Activated naive CD4-positive, alpha-beta T cell treated with anti-CD3 and anti-CD28 coated beads, Interleukin-2, amount 10 ng/mL, durations not matched to agents 7 days and 5 days (primary cell): ENCODE measurements at regions not wholly inside any gene's neighbourhood (a gene's known extent, or its start where the extent isn't known, plus 50 kb on each side); places are given as distances from the start of the nearest gene placed in this dataset.

Source experiments
- CTCF ChIA-PET: fragments of 350-600 bp; sonication (Branson Sonifier 250); formaldehyde crosslinking; loops from one replicate; lab custom pipeline; 2021; ENCODE audit warnings: antibody characterized with exemption; lab: Charles Lee
- DNase-seq: peaks from one replicate; pipeline ENCODE4 v3.0.0-alpha.2; 2020
- H3K27ac Mint-ChIP-seq: one replicate; pipeline ENCODE4 v1.8.0; 2021; ENCODE audit warnings: mild to moderate bottlenecking, moderate library complexity, mixed read lengths
- H3K27me3 Mint-ChIP-seq: one replicate; pipeline ENCODE4 v1.8.0; 2021; ENCODE audit warnings: mild to moderate bottlenecking, mixed read lengths
- H3K36me3 Mint-ChIP-seq: one replicate; pipeline ENCODE4 v1.8.0; 2021; ENCODE audit warnings: mixed read lengths
- H3K4me1 Mint-ChIP-seq: one replicate; pipeline ENCODE4 v1.8.0; 2021; ENCODE audit warnings: mixed read lengths
- H3K4me3 Mint-ChIP-seq: one replicate; pipeline ENCODE4 v1.8.0; 2021; ENCODE audit warnings: mild to moderate bottlenecking, moderate library complexity, mixed read lengths
- H3K9me3 Mint-ChIP-seq: one replicate; pipeline ENCODE4 v1.8.0; 2021; ENCODE audit warnings: mixed read lengths

DNA sequence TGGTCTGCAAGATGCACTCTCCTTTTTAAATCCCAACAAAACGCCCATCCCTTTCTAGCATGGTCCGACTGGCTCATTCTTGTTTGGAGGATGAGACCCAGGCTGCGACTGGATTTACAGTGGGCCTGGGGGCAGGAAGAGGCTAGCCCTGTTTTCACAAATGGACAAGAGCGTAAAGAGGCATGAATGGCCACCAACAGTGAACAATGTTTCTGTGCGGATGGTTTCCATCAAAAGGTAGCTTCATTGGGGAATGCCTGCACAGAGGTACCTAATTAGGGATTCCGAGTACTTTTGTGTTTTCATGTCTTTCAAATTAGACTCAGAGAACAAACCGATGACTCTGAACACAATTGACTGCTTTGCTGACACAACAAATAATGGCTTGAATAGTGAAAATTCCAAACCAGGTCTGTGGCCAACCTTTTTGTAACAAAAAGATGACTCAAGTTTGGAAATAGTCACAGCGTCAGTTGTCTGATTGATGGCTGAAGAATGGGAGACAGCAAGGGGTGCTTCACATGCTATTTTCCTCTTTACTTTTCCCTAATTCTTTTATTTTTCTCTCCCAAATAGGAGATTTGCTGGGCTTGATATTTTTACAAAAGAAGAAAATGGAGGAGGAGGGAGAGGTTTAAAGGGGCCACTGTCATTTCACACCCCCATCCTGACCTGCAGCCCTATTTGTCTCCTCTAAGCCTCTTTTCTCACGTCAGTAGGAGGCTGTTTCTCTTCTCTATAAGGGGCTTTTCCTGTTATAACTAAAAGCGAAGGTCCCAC is 208.1 kb upstream of the S1PR3 start:
- Mint-ChIP-seq H3K27ac (no peak overlapping the region), H3K4me3 (no peak overlapping the region), H3K27me3 (peaks cover 8% of the 10 kb centered on the region), H3K36me3 (no peaks in the 10 kb centered on the region), H3K9me3 (no peaks in the 10 kb centered on the region), H3K4me1 (no peaks in the 10 kb centered on the region)
- CTCF ChIA-PET = no interaction called here
- DNase-seq = no peak

- H3K9me3 Mint-ChIP-seq = no peaks in the 10 kb centered on the region
- no peaks in the 10 kb centered on the region for H3K36me3 Mint-ChIP-seq
- CTCF ChIA-PET = no interaction called here
- H3K4me3 Mint-ChIP-seq = no peak overlapping the region
- H3K27ac Mint-ChIP-seq = no peak overlapping the region
- H3K4me1 Mint-ChIP-seq = no peaks in the 10 kb centered on the region
- no peak for DNase-seq
- peaks cover 7% of the 10 kb centered on the region for H3K27me3 Mint-ChIP-seq
Observed at GRCh38 chr9:88783711-88784083, 207.6 kb upstream of the S1PR3 start.

DNA sequence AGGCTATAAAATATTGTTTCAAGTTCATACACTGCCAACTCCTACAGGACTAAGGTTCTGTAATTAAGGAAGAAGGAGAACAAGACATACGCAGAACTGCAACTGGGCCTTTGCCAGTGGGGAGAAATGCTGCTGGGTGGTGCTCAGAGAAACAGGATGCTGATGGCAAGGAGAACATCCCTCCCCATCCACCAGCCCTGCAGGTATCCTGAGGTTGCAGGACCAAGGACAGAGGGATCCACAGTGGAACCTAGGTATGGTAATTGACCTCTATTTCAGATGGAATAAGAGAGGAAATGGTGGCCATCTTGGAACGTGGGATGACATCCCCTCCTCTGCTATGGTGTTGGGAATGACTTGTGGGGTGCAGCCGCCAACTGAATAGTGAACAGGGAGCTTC is 206.3 kb upstream of the S1PR3 start:
- Mint-ChIP-seq H3K27me3 (peaks cover 7% of the 10 kb centered on the region), H3K27ac (no peak overlapping the region), H3K36me3 (no peaks in the 10 kb centered on the region), H3K9me3 (no peaks in the 10 kb centered on the region), H3K4me3 (no peak overlapping the region), H3K4me1 (no peaks in the 10 kb centered on the region)
- CTCF ChIA-PET = no interaction called here
- DNase-seq = no peak

DNA sequence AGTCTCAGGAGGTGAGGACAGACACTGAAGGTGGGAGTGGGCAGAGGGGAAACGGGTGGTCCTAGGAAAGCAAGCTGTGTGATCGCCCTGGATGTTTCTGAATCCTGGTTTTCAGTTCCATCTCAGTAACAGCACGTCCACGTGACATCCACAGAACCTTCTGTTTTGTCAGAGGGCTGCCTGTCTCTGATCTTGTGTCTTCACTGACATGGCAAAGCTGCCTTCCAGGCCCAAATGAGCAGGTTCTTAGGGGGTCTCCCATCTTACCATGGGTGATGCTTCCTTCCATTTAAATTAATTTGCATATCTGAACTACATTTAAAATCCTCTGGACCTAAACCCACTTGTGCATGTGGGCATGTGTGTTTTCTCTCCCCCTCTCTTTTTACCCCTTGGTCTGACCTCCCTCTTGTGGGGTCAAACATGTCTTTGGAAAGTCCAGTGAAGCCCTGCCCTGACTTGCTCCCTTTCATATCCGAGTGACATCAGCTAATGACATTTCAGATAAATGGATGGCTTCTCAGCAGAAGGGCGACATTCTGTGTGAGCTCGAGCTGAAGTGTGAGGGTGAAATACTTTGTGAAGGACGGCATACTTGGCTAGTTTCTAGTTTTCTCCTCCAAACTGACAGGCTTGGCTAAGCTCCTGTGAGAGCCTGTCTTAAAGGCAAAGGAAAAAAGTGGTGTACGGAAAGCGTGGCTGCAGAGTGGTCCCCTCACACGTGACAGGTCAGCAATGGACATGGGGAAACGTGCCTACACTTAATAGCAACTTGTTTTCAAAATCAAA is 204.8 kb upstream of the S1PR3 start:
- Mint-ChIP-seq H3K27me3 (peaks cover 7% of the 10 kb centered on the region), H3K36me3 (no peaks in the 10 kb centered on the region), H3K27ac (no peak overlapping the region), H3K9me3 (no peaks in the 10 kb centered on the region), H3K4me3 (no peak overlapping the region), H3K4me1 (no peaks in the 10 kb centered on the region)
- CTCF ChIA-PET = no interaction called here
- no peak for DNase-seq

- CTCF ChIA-PET = no interaction called here
- H3K27me3 Mint-ChIP-seq = peaks cover 3% of the 10 kb centered on the region
- DNase-seq = no peak
- H3K36me3 Mint-ChIP-seq = no peaks in the 10 kb centered on the region
- no peaks in the 10 kb centered on the region for H3K4me1 Mint-ChIP-seq
- no peak overlapping the region for H3K27ac Mint-ChIP-seq
- H3K9me3 Mint-ChIP-seq = no peaks in the 10 kb centered on the region
- no peak overlapping the region for H3K4me3 Mint-ChIP-seq
Observed at GRCh38 chr9:88789785-88790184, 201.5 kb upstream of the S1PR3 start.

GRCh38 chr9:88791105-88791805 is 200.0 kb upstream of the S1PR3 start:
- Mint-ChIP-seq H3K27me3 (no peaks in the 10 kb centered on the region), H3K27ac (no peak overlapping the region), H3K9me3 (peaks cover 1% of the 10 kb centered on the region), H3K4me3 (no peak overlapping the region), H3K36me3 (no peaks in the 10 kb centered on the region), H3K4me1 (no peaks in the 10 kb centered on the region)
- CTCF ChIA-PET = no interaction called here
- no peak for DNase-seq

DNA sequence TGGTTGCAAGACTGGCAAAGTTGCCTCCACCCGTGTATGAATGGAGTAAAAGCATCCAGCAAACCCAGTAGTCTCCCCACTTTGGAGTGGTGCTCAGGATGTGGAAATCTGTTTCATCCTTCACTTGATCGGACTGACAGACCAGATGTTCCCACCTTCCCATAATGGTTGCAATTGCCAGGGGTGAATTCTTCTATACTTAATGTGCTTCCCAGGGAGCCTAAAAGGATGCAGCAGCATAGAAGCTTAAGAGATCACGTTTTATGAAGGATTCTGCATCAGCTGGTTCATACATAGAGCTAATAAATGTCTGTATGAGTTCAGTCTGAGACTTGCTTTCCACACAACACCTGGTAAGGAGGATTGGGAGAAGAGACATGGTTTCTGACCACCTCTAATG is 198.8 kb upstream of the S1PR3 start:
- no peak overlapping the region for H3K4me3 Mint-ChIP-seq
- no peak for DNase-seq
- H3K27ac Mint-ChIP-seq = no peak overlapping the region
- CTCF ChIA-PET = no interaction called here
- no peaks in the 10 kb centered on the region for H3K36me3 Mint-ChIP-seq
- no peaks in the 10 kb centered on the region for H3K4me1 Mint-ChIP-seq
- H3K9me3 Mint-ChIP-seq = peaks cover 1% of the 10 kb centered on the region
- no peaks in the 10 kb centered on the region for H3K27me3 Mint-ChIP-seq

DNA sequence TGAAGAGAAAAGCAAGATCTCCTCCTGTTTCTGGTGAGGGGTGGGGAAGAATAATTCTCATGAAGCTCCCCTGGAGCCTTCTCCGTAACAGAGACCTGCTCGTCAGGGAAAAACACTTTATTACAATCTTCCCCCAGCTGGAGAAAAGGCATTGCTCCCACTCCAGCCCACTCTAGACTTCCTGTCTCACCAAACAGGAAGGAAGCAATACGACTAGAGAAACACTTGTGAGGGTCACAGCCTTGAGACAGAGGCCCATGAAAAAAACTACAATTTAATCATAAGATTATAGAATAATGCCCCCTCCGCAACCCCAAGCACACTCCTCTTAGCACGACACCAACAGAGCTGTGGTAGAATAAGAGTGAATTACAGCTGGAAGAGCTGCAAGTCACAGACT is 197.2 kb upstream of the S1PR3 start:
- CTCF ChIA-PET = no interaction called here
- Mint-ChIP-seq H3K36me3 (no peaks in the 10 kb centered on the region), H3K4me3 (no peak overlapping the region), H3K27me3 (no peaks in the 10 kb centered on the region), H3K27ac (no peak overlapping the region), H3K4me1 (no peaks in the 10 kb centered on the region), H3K9me3 (peaks cover 1% of the 10 kb centered on the region)
- DNase-seq = no peak

DNA sequence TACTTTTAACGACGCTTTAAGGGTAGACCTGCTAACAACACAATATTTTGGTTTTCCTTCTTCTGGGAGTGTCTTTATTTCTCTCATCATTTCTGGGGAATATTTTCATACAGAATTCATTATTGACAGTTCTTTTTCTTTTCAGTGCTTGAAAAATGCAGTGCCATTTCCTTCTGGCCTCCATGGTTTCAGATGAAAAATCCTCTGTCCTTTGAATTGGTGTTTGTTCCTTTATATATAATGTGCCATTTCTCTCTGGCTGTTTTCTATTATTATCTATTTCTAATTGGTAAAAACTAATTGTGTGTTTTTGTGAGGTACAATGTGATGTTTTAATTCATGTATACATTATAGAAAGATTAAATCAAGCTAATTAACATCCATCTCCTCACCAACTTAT is 194.3 kb upstream of the S1PR3 start:
- no peaks in the 10 kb centered on the region for H3K27me3 Mint-ChIP-seq
- no peak overlapping the region for H3K27ac Mint-ChIP-seq
- no peak for DNase-seq
- H3K36me3 Mint-ChIP-seq = no peaks in the 10 kb centered on the region
- H3K4me3 Mint-ChIP-seq = no peak overlapping the region
- peaks cover 1% of the 10 kb centered on the region for H3K9me3 Mint-ChIP-seq
- H3K4me1 Mint-ChIP-seq = no peaks in the 10 kb centered on the region
- CTCF ChIA-PET = no interaction called here

- Mint-ChIP-seq H3K27me3 (peaks cover 8% of the 10 kb centered on the region), H3K9me3 (peaks cover 1% of the 10 kb centered on the region), H3K4me1 (no peaks in the 10 kb centered on the region), H3K36me3 (no peaks in the 10 kb centered on the region), H3K4me3 (no peak overlapping the region), H3K27ac (no peak overlapping the region)
- CTCF ChIA-PET = no interaction called here
- DNase-seq = no peak
Observed at GRCh38 chr9:88798476-88798875, 192.8 kb upstream of the S1PR3 start.

DNA sequence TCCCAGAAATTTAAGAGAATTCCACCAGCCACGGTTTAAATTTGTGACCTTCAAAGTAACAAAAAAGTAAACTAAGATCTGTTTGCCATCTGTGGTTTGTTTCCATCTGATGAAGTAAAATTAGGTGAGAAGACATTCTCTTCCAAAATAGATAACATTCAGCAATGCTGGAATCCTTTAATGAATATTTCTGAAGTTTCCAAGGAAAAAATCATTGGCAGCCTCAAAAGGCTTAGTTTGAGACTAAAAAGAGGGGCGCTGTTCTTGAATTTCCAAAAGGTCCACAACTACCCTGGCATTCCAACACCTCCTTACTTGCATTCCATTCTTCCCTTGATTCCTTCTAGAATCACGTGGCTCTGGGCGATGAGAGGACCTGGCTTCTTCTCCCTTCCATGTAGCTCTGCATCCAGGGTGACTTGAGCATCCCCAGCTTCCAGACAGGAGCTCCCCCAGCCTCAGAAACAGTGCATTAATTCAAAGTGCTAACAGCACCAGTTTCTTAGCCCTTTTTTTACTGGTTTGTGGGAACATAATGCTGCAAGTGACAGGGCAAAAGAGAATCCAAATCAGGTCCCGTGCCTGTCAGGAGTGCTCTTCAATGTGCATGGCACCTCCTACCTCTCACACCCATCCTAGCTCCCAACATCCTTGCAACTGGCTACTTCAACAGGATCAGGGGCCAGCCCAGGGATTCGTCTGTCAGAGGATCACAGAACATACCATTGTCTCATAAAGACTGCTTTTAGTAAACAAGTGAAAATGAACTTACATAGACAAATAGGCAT is 191.5 kb upstream of the S1PR3 start:
- CTCF ChIA-PET = no interaction called here
- Mint-ChIP-seq H3K27me3 (peaks cover 9% of the 10 kb centered on the region), H3K27ac (no peak overlapping the region)

DNA sequence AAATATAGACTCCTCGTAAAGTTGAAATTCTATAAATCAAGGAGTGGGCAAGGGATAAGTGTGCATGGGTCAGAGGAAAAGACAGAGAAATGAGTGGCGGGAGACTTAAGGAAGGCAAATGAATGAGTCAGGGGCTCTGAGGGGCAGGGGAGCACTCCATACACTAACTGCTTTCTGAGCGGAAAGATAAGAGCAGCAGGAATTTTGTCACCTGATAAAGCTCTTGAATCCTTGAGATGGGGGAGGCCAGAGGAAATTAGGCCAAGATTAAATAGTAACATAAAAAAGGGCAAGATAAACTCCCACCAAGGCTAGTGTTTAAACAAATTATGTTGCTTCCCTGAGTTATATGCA is 191.0 kb upstream of the S1PR3 start:
- Mint-ChIP-seq H3K27me3 (peaks cover 9% of the 10 kb centered on the region), H3K9me3 (peaks cover under 1% of the 10 kb centered on the region), H3K4me1 (no peaks in the 10 kb centered on the region), H3K27ac (no peak overlapping the region), H3K4me3 (no peak overlapping the region), H3K36me3 (no peaks in the 10 kb centered on the region)
- CTCF ChIA-PET = no interaction called here
- no peak for DNase-seq

More for the DNA sequence above, 191.5 kb upstream of the S1PR3 start:
- Mint-ChIP-seq H3K9me3 (peaks cover 1% of the 10 kb centered on the region), H3K36me3 (no peaks in the 10 kb centered on the region), H3K4me1 (no peaks in the 10 kb centered on the region), H3K4me3 (no peak overlapping the region)
- no peak for DNase-seq

DNA sequence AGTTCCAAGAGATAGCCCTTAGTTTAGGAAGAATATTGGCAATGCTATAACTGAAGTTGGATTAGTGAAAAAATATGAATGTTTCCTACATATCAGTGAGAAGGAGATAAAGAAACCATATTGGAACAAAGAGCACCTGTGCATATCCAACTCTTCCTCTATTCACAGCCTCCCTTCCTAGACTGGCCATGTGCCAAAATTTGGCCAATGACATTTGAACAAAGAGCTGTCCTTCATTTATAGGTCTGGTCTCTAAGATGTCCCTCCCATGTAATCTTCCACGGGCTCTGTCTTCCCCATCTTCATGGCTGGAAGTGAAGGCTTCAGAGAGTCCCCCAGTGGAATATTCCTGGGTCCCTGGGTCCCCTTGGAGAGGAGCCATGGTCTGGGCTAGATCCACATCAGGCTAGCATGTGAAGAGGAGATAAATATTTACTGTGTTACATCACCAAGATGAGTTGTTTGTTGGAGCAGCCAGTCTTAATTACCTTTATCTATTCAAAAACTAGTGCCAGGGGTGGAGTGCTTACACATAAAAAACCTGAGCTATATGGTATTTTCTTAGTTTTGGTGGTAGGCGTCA is 190.0 kb upstream of the S1PR3 start:
- Mint-ChIP-seq H3K36me3 (no peaks in the 10 kb centered on the region), H3K27ac (no peak overlapping the region), H3K4me3 (no peak overlapping the region), H3K27me3 (peaks cover 13% of the 10 kb centered on the region), H3K4me1 (no peaks in the 10 kb centered on the region), H3K9me3 (no peaks in the 10 kb centered on the region)
- CTCF ChIA-PET = no interaction called here
- DNase-seq = no peak

DNA sequence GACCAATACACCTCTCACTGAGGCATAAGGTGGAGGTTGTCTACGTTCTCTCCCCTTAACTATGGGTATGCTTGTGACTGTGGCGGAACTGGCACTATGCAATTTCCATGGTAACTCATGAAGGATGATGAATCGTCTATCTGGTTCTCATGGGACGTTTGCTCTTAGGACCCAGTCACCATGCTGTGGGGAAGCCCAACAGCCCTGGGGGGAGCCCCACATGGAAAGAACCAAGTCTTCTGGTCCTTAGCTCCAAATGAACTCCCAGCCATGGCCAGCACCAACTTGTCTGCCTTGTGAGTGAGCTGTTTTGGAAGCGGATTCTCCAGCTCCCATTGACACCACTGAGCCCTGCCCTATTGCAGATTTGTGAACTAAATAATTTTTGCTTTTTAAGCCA is 188.7 kb upstream of the S1PR3 start:
- no peak overlapping the region for H3K4me3 Mint-ChIP-seq

More for the DNA sequence above, 188.7 kb upstream of the S1PR3 start:
- H3K4me1 Mint-ChIP-seq = no peaks in the 10 kb centered on the region
- no peak overlapping the region for H3K27ac Mint-ChIP-seq
- H3K9me3 Mint-ChIP-seq = no peaks in the 10 kb centered on the region
- CTCF ChIA-PET = no interaction called here
- no peak for DNase-seq
- H3K36me3 Mint-ChIP-seq = no peaks in the 10 kb centered on the region
- peaks cover 24% of the 10 kb centered on the region for H3K27me3 Mint-ChIP-seq
